GM21360 (cell line): ENCODE measurements at regions not wholly inside any gene's neighbourhood (a gene's known extent, or its start where the extent isn't known, plus 50 kb on each side); places are given as distances from the start of the nearest gene placed in this dataset.

Experiments
- ATAC-seq: cut with Tn5 transposase; IDR thresholded peaks from one replicate; pipeline ENCODE4 v1.9.1; 2021; ENCODE audit warnings: mild to moderate bottlenecking, moderate library complexity; ENCODE audit not compliant: unreplicated experiment

- no peak for ATAC-seq
These were observed 200.2 kb downstream of the PLK2 start for GRCh38 chr5:58259685-58260152.

- no peak for ATAC-seq
These were observed 200.8 kb downstream of the PLK2 start for GRCh38 chr5:58258984-58259684.

GRCh38 chr5:58255970-58256369 lies 203.9 kb downstream of the PLK2 start:
- no peak for ATAC-seq

- no peak for ATAC-seq
These were observed 204.5 kb downstream of the PLK2 start for GRCh38 chr5:58255386-58255785.

DNA sequence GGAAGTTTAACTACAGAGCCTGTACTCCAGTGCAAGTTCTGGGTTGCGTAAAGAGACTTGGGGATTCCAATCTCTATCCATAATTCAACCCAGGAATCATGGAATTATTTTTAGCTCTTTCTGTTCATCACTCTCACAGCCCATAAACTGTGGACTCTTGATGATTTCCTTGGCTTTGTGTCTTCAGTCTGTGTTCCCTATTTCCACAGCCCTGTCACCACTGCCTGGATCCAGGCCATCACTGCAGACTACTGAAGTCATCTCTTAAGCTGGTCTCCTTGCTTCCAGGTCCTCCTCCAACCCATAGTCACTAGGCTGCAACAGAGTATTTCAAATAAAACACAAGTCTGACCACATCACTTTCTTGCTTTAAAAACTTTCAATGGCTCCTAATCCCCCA lies 211.7 kb downstream of the PLK2 start:
- no peak for ATAC-seq

- ATAC-seq: no peak
These were observed 213.4 kb downstream of the PLK2 start for GRCh38 chr5:58246461-58246944.

DNA sequence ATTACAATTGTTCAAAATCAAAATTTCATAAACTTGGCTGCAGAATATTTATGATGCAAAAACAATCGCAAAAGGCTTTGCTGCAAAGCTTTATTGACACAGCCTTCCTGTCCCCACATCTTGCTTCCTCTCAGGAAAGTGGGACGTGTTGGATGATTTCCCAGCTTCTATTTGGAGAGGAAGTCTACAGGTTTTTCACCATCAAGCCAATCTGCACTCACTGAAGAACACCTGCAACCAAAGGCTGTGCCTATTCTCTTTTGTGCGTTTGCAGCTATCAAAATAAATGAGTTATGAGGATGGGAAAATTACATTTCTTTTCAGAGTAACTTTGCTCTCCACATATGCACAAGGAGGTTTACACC lies 214.4 kb downstream of the PLK2 start:
- ATAC-seq: no peak

GRCh38 chr5:58244819-58245475 lies 214.9 kb downstream of the PLK2 start:
- no peak for ATAC-seq

- ATAC-seq: no peak
These were observed 218.5 kb downstream of the PLK2 start for GRCh38 chr5:58241389-58241788.

DNA sequence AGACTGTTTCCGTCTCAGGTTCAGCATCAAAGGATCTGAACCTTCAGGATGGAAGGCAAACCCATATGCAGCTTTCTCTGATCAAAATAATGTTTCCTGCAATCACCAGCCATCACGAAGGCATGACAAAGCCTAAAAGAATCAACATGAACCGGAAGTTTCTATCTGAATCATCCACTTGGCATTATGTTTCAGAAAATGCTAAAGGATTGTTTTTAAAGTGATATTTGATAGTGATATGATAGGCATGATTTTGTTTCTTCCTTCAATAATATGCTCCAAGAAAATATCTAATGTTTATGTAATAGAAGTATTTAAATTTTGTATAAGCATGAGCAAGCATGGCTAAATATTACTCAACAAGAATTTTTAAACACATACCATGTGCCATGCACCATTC lies 219.6 kb downstream of the PLK2 start:
- no peak for ATAC-seq

GRCh38 chr5:58239731-58240130 lies 220.2 kb downstream of the PLK2 start:
- ATAC-seq: no peak

- no peak for ATAC-seq
These were observed 220.8 kb downstream of the PLK2 start for GRCh38 chr5:58239045-58239444.

DNA sequence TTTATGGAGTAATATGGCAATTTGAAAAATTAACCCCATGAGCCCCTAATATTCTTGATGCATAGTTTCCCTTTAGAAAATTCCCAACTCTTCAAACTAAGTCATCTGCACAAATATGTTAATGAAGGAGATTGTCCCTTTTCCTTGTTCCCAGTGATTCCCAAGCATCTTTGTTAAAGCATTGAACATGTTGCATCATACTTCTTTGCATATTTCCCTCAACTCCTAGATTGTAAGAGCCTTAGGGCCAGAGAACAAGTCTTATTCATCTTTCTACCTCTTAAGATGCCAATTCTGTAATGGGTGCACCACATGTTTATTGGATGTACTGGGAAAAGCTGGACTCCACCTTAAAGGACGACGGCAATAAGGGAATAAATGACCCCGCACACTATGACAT lies 223.4 kb downstream of the PLK2 start:
- ATAC-seq: no peak

DNA sequence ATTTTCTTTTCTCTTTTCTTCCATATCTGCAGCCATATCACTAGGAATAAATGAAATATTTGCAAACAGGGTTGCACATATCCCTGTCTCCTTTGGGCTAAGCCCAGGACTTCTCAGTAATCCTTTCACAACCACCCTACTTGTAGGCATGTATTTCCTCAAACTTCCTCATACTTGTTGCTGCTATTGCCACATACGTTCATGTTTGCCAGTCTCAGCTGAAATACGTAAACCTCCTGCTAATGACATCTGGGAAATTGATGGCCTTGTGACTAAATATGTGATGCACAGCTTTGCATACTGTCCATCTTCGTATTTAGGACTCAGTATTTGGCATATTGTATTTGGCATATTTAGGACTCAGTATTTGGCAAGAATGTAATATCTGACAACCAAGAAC lies 224.6 kb downstream of the PLK2 start:
- no peak for ATAC-seq

GRCh38 chr5:58232130-58232529 lies 227.8 kb downstream of the PLK2 start:
- ATAC-seq: no peak

GRCh38 chr5:58231041-58231440 lies 228.8 kb downstream of the PLK2 start:
- no peak for ATAC-seq

DNA sequence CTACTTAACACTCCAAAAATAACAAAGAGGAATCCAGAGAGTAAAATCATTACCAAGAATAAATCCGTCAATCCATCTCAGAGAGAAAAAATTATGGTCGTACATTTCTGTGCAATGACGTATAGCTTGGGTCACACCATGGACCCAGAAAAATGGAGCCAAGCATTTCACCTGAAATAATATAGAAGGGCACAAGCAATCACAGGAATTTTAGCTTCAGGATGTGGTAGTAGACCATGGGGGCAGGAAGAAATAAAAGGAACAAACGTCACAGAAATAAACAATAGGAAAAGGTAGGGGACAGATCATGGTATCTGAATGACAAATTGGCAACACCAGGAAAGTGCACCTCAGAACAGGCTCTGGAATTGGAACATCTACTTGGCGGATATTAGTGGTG lies 231.0 kb downstream of the PLK2 start:
- ATAC-seq: no peak

DNA sequence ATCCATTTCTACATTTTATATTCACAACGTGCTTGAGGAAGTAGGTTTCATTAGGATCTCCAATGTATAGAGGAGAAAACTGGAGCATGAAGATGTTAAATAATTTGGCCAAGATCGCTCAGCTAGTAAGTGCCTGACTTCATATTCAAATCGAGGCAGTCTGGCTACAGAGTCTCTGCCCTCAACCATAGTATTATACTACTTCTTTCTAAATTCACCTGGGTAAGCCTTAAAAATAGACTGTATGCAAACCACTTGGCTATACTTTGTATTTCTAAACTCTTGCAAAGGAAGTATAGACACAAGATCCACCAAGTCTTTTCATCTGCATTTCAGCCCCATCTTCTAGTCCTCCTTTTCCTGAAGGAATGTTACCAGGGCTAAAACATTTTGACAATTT lies 232.0 kb downstream of the PLK2 start:
- no peak for ATAC-seq

GRCh38 chr5:58224661-58225060 lies 235.2 kb downstream of the PLK2 start:
- ATAC-seq: no peak

DNA sequence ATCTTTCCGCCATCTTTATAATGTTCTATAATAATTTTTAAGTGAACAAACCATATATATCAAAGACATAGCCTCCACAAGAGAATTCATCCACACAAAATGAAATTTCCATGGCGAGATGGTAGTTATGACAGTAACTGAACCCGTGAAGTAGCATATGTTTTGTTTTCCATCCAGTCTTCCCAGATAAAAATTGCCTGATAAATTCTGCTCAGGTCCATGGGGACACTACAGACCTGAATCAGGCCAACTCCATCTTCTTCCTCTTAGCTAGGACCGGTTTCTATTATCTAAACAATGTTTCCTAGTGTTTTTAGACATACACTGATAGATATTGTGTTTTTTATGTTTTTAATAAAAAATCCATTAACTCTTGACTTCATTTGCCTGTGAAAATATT lies 235.7 kb downstream of the PLK2 start:
- ATAC-seq: no peak

DNA sequence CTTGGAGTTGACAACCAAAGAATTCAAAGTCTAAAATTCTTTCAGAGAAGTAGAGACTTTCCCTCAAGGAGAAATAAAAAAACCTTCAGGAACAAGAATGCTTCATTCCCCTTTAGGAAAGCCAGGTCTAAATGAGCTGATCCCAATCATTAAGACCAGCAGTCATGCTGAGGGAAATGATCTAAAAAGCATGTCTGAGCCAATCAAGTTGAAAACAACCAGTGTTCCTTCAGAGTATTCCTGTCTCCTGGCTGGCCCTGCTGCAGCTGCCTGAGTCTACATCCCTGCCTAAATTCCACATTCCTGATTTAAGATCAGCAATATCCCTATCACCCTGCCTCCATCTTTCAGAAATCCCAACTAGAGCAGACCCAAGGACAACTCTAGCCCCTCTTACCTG lies 244.5 kb downstream of the PLK2 start:
- no peak for ATAC-seq

GRCh38 chr5:58211441-58211840 lies 248.4 kb downstream of the PLK2 start:
- no peak for ATAC-seq

- ATAC-seq: no peak
These were observed 251.2 kb downstream of the PLK2 start for GRCh38 chr5:58208674-58209073.
